Stimulated activated CD4-positive, alpha-beta T cell treated with anti-CD3 and anti-CD28 coated beads, Interleukin-4, amount 100 ng/mL, for 1 hour (primary cell): ENCODE measurements at regions not wholly inside any gene's neighbourhood (a gene's known extent, or its start where the extent isn't known, plus 50 kb on each side); places are given as distances from the start of the nearest gene placed in this dataset.

Experiments used
- DNase-seq: peaks from one replicate; pipeline ENCODE4 v3.0.0-alpha.2; 2020

- no peak for DNase-seq
Observed at GRCh38 chr7:68266004-68266579, 1269.5 kb downstream of the TYW1 start.

GRCh38 chr7:68267486-68267885, 1270.9 kb downstream of the TYW1 start:
- no peak for DNase-seq

GRCh38 chr7:68269405-68269804, 1272.8 kb downstream of the TYW1 start:
- DNase-seq = no peak

- DNase-seq = no peak
Observed at GRCh38 chr7:68272507-68272906, 1275.9 kb downstream of the TYW1 start.

GRCh38 chr7:68276725-68277124, 1280.1 kb downstream of the TYW1 start:
- DNase-seq = no peak

- no peak for DNase-seq
Observed at GRCh38 chr7:68279827-68280400, 1283.3 kb downstream of the TYW1 start.

GRCh38 chr7:68280931-68281330, 1284.3 kb downstream of the TYW1 start:
- DNase-seq = no peak

GRCh38 chr7:68288144-68288593, 1291.5 kb downstream of the TYW1 start:
- no peak for DNase-seq

- DNase-seq = no peak
Observed at GRCh38 chr7:68291710-68292109, 1295.1 kb downstream of the TYW1 start.

GRCh38 chr7:68295386-68295785, 1298.8 kb downstream of the TYW1 start:
- no peak for DNase-seq

GRCh38 chr7:68304536-68304935, 1293.7 kb upstream of the AUTS2 start:
- DNase-seq = no peak

- no peak for DNase-seq
Observed at GRCh38 chr7:68306692-68307107, 1291.6 kb upstream of the AUTS2 start.

- no peak for DNase-seq
Observed at GRCh38 chr7:68309271-68309670, 1289.0 kb upstream of the AUTS2 start.

GRCh38 chr7:68309806-68310205, 1288.5 kb upstream of the AUTS2 start:
- no peak for DNase-seq

GRCh38 chr7:68311958-68312357, 1286.3 kb upstream of the AUTS2 start:
- DNase-seq = no peak

GRCh38 chr7:68313806-68314205, 1284.5 kb upstream of the AUTS2 start:
- DNase-seq = no peak

GRCh38 chr7:68314208-68314607, 1284.1 kb upstream of the AUTS2 start:
- no peak for DNase-seq

GRCh38 chr7:68317476-68317875, 1280.8 kb upstream of the AUTS2 start:
- DNase-seq = no peak

GRCh38 chr7:68319061-68319460, 1279.2 kb upstream of the AUTS2 start:
- no peak for DNase-seq

GRCh38 chr7:68321076-68321639, 1277.1 kb upstream of the AUTS2 start:
- DNase-seq = no peak

GRCh38 chr7:68321776-68322496, 1276.3 kb upstream of the AUTS2 start:
- DNase-seq = no peak

- DNase-seq = no peak
Observed at GRCh38 chr7:68324621-68325020, 1273.7 kb upstream of the AUTS2 start.

- no peak for DNase-seq
Observed at GRCh38 chr7:68334216-68334615, 1264.1 kb upstream of the AUTS2 start.

GRCh38 chr7:68334636-68335272, 1263.5 kb upstream of the AUTS2 start:
- no peak for DNase-seq
